CD1c-positive myeloid dendritic cell (primary cell): ENCODE measurements at regions not wholly inside any gene's neighbourhood (a gene's known extent, or its start where the extent isn't known, plus 50 kb on each side); places are given as distances from the start of the nearest gene placed in this dataset.

ENCODE experiments used
- DNase-seq: peaks from one replicate; pipeline ENCODE4 v3.0.0-alpha.2; 2016; ENCODE audit errors: extremely low spot score

GRCh38 chr2:160672211-160672610, 178.6 kb upstream of the RBMS1 start:
- DNase-seq = no peak

- no peak for DNase-seq
Measured at GRCh38 chr2:160674146-160674750, 180.6 kb upstream of the RBMS1 start.

- no peak for DNase-seq
Measured at GRCh38 chr2:160679686-160680085, 186.1 kb upstream of the RBMS1 start.

GRCh38 chr2:160680294-160680693, 186.7 kb upstream of the RBMS1 start:
- DNase-seq = no peak

- no peak for DNase-seq
Measured at GRCh38 chr2:160680974-160681373, 187.4 kb upstream of the RBMS1 start.

- no peak for DNase-seq
Measured at GRCh38 chr2:160683206-160683605, 189.6 kb upstream of the RBMS1 start.

- no peak for DNase-seq
Measured at GRCh38 chr2:160687629-160688028, 194.0 kb upstream of the RBMS1 start.

- no peak for DNase-seq
Measured at GRCh38 chr2:160689441-160689840, 195.8 kb upstream of the RBMS1 start.

GRCh38 chr2:160694221-160694620, 200.6 kb upstream of the RBMS1 start:
- DNase-seq = no peak

GRCh38 chr2:160694631-160695030, 201.0 kb upstream of the RBMS1 start:
- DNase-seq = no peak

GRCh38 chr2:160695402-160696086, 201.9 kb upstream of the RBMS1 start:
- DNase-seq = no peak

- DNase-seq = no peak
Measured at GRCh38 chr2:160696087-160696452, 202.5 kb upstream of the RBMS1 start.

- no peak for DNase-seq
Measured at GRCh38 chr2:160697817-160698216, 204.2 kb upstream of the RBMS1 start.

GRCh38 chr2:160700021-160700814, 206.6 kb upstream of the RBMS1 start:
- DNase-seq = no peak

- no peak for DNase-seq
Measured at GRCh38 chr2:160701822-160702221, 208.2 kb upstream of the RBMS1 start.

GRCh38 chr2:160702754-160703153, 209.1 kb upstream of the RBMS1 start:
- no peak for DNase-seq

GRCh38 chr2:160703648-160704585, 210.3 kb upstream of the RBMS1 start:
- peak; percentile 89 for DNase-seq

GRCh38 chr2:160715428-160715827, 221.8 kb upstream of the RBMS1 start:
- no peak for DNase-seq

- DNase-seq = no peak
Measured at GRCh38 chr2:160719116-160719515, 225.5 kb upstream of the RBMS1 start.

GRCh38 chr2:160720098-160720497, 226.5 kb upstream of the RBMS1 start:
- DNase-seq = no peak

GRCh38 chr2:160721089-160722040, 227.8 kb upstream of the RBMS1 start:
- DNase-seq = no peak
